HepG2 (cell line): ENCODE measurements at regions not wholly inside any gene's neighbourhood (a gene's known extent, or its start where the extent isn't known, plus 50 kb on each side); places are given as distances from the start of the nearest gene placed in this dataset.

Source experiments
- ATAC-seq: fragments of 200-7000 bp; cut with Tn5 transposase; 3 replicates; pipeline ENCODE4 v1.9.1; 2020; ENCODE audit warnings: mild to moderate bottlenecking, moderate library complexity
- BruUV-seq: library from RNA; stranded (reverse); fragments of 400-500 nt; replicated peaks from 2 replicates; lab custom pipeline; 2021; lab: Mats Ljungman, UMichigan
- CTCF ChIA-PET: fragments of 300-600 bp; formaldehyde crosslinking; extraction: SDS; loops from one replicate; lab custom pipeline; 2021; ENCODE audit warnings: low total read pairs, inconsistent platforms, low intra/inter-chr PET ratio; lab: Yijun Ruan, JAX
- POLR2A ChIA-PET: fragments of 350-600 bp; sonication (Branson Sonifier 250); formaldehyde crosslinking; loops from one replicate; lab custom pipeline; 2020; ENCODE audit warnings: antibody characterized with exemption, inconsistent platforms; lab: Yijun Ruan, JAX
- DNase-seq: peaks from one replicate; pipeline ENCODE4 v3.0.0-alpha.2; 2015; ENCODE audit warnings: low spot score
- FAIRE-seq: peaks from 3 replicates; lab custom pipeline; 2011; peaks lifted over from hg19 to GRCh38; lab: Jason Lieb, UNC
- H2AFZ ChIP-seq: one replicate; pipeline ENCODE4 v1.6.1; 2011; ENCODE audit warnings: low read length, inconsistent platforms
- H3K27ac ChIP-seq: fragments of 300-600 bp; 3 replicates; pipeline ENCODE4 v1.8.0; 2011; ENCODE audit warnings: mixed run types, mild to moderate bottlenecking, mixed read lengths, low read length, inconsistent platforms; ENCODE audit not compliant: insufficient read depth; ENCODE audit errors: extremely low read length
- H3K27me3 ChIP-seq, 2 experiments: fragments of 200-600 bp in 1 of 2; 2 replicates in 1 of 2; 3 replicates in 1 of 2; pipeline versions ENCODE4 v1.6.0 to v1.8.0; 2011; ENCODE audit warnings: low read length in 2 of 2, mild to moderate bottlenecking in 2 of 2, moderate library complexity in 2 of 2, inconsistent platforms in 1 of 2; ENCODE audit not compliant: insufficient read depth in 2 of 2, control insufficient read depth in 1 of 2
- H3K36me3 ChIP-seq, 2 experiments: fragments of 200-600 bp in 1 of 2; replicated peaks in 1 of 2; 2 replicates in 1 of 2; 3 replicates in 1 of 2; pipeline versions ENCODE4 v1.5.1 to v1.8.0; 2011; ENCODE audit warnings: low read length in 2 of 2, inconsistent platforms in 1 of 2; ENCODE audit not compliant: insufficient read depth in 2 of 2, control insufficient read depth in 1 of 2
- H3K4me1 ChIP-seq: 2 replicates; pipeline ENCODE4 v1.5.1; 2012; ENCODE audit warnings: low read length, inconsistent platforms; ENCODE audit not compliant: insufficient read depth
- H3K4me2 ChIP-seq: 2 replicates; pipeline ENCODE4 v1.6.0; 2011; ENCODE audit warnings: low read depth, low read length, inconsistent platforms
- H3K4me3 ChIP-seq, 3 experiments: fragments of 200-600 bp in 1 of 3; sonication (generic), shearing (Covaris generic) in 1 of 3; replicated peaks in 1 of 3; 2 replicates each; pipeline ENCODE4 v1.5.1; 2011 to 2016; ENCODE audit warnings: low read length in 3 of 3, inconsistent platforms in 2 of 3, low read depth in 2 of 3, mild to moderate bottlenecking in 2 of 3, control low read depth in 1 of 3, mixed read lengths in 1 of 3; ENCODE audit not compliant: insufficient read depth in 1 of 3
- H3K79me2 ChIP-seq: one replicate; pipeline ENCODE4 v1.6.1; 2011; ENCODE audit warnings: low read length, inconsistent platforms; ENCODE audit not compliant: insufficient read depth
- H3K9ac ChIP-seq: 2 replicates; pipeline ENCODE4 v1.6.0; 2011; ENCODE audit warnings: mild to moderate bottlenecking, low read depth, low read length, inconsistent platforms; ENCODE audit not compliant: insufficient read depth
- H3K9me3 ChIP-seq: 2 replicates; pipeline ENCODE4 v1.5.1; 2012; ENCODE audit warnings: mild to moderate bottlenecking, low read length
- H4K20me1 ChIP-seq: 2 replicates; pipeline ENCODE4 v1.6.0; 2011; ENCODE audit warnings: inconsistent platforms, mild to moderate bottlenecking, low read length, moderate library complexity; ENCODE audit not compliant: insufficient read depth
- E2F2 ChIP-seq: sonication (generic); formaldehyde crosslinking; IDR thresholded peaks from 2 replicates; pipeline ENCODE4 v1.4.0; 2020; ENCODE audit warnings: missing genetic modification reagents, borderline replicate concordance
- ESRRA ChIP-seq: sonication (generic); formaldehyde crosslinking; IDR thresholded peaks from 2 replicates; pipeline ENCODE4 v1.5.1; 2020; ENCODE audit warnings: mild to moderate bottlenecking, low read depth, missing genetic modification reagents
- MAFK ChIP-seq, 2 experiments: IDR thresholded peaks in 1 of 2; conservative IDR thresholded peaks in 1 of 2; 2 replicates each; pipeline ENCODE4 v1.6.1; 2011; ENCODE audit warnings: improper control_type of control experiment in 2 of 2, low read length in 2 of 2
- POGK ChIP-seq: sonication (generic); formaldehyde crosslinking; conservative IDR thresholded peaks from 2 replicates; pipeline ENCODE4 v1.8.0; 2022; ENCODE audit warnings: mild to moderate bottlenecking, moderate library complexity, missing genetic modification reagents
- ZBTB33 ChIP-seq: sonication (generic); formaldehyde crosslinking; IDR thresholded peaks from 2 replicates; pipeline ENCODE4 v1.4.0; 2020; ENCODE audit warnings: missing genetic modification reagents
- ZFP1 ChIP-seq: IDR thresholded peaks from 2 replicates; pipeline ENCODE4 v1.6.1; 2016
- ZNF160 ChIP-seq: sonication (generic); formaldehyde crosslinking; IDR thresholded peaks from 2 replicates; pipeline ENCODE4 v1.8.0; 2022; ENCODE audit warnings: mild to moderate bottlenecking, inconsistent platforms, missing genetic modification reagents
- ZNF3 ChIP-seq: IDR thresholded peaks from 2 replicates; pipeline ENCODE4 v1.7.0; 2017; ENCODE audit warnings: inconsistent platforms
- ZNF383 ChIP-seq: sonication (generic); formaldehyde crosslinking; IDR thresholded peaks from 2 replicates; pipeline ENCODE4 v1.4.0; 2020; ENCODE audit warnings: missing genetic modification reagents, mild to moderate bottlenecking, borderline replicate concordance
- ZNF773 ChIP-seq: sonication (generic); formaldehyde crosslinking; IDR thresholded peaks from 2 replicates; pipeline ENCODE4 v1.4.0; 2020; ENCODE audit warnings: missing genetic modification reagents, borderline replicate concordance
- WGBS: methylation state at CpG from one replicate; pipeline ENCODE4 v1.1.6; 2017; ENCODE audit warnings: low lambda C conversion rate; 5-methylcytosine and 5-hydroxymethylcytosine counted together
- in situ Hi-C: cut with HindIII; loops from 2 replicates; pipeline ENCODE4 v1.10.0; 2017; ENCODE audit warnings: low pct_unique_long_range_greater_than_20kb; ENCODE audit not compliant: extremely low pct_ligation_motif_present
- intact Hi-C: fragments of 100-400 bp; cut with micrococcal nuclease; formaldehyde crosslinking; loops from one replicate; pipeline ENCODE4 v1.10.0; 2022; ENCODE audit not compliant: unreplicated experiment

- in situ Hi-C loops, result no loop called here
- 0 out of 5 replicates have a peak, but pooled peaks cover 0 to 6% of the 10 kb centered on the region in 2 experiments for H3K27me3 ChIP-seq
- no peak overlapping the region for H3K4me2 ChIP-seq
- H4K20me1 ChIP-seq, result no peaks in the 10 kb centered on the region
- 69% methylated on average over 10 of the region's 10 CpGs for WGBS
- peaks cover 52% of the 10 kb centered on the region for H3K4me1 ChIP-seq
- DNase-seq, result peak; percentile 21
- no peak overlapping the region for H3K27ac ChIP-seq
- no peaks in the 10 kb centered on the region for H3K79me2 ChIP-seq
- no peak for TF ChIP-seq ZNF160
- peak; percentile 35; the same call in 1 of the 2 replicates for TF ChIP-seq ZBTB33
- ChIA-PET CTCF (no interaction called here), POLR2A (no interaction called here)
- no peak for FAIRE-seq
- no peaks in the 10 kb centered on the region for H3K36me3 ChIP-seq
- no peak overlapping the region for H3K9ac ChIP-seq
- no peak overlapping the region for H3K4me3 ChIP-seq
- ATAC-seq, result no peak
- H3K9me3 ChIP-seq, result no peaks in the 10 kb centered on the region
- no TSS peak for BruUV-seq
- intact Hi-C loops, result loop anchor here (10.0 kb wide), 1 partner anchor 208 kb away; no protein-coding TSS in a partner anchor
- H2AFZ ChIP-seq, result no peak overlapping the region
Observed at GRCh38 chr2:8416849-8417832, 264.7 kb upstream of the ID2 start.

GRCh38 chr2:8418721-8419120, 263.1 kb upstream of the ID2 start:
- H3K4me2 ChIP-seq, result no peak overlapping the region
- no peaks in the 10 kb centered on the region for H3K9me3 ChIP-seq
- no peak for FAIRE-seq
- H3K36me3 ChIP-seq, result no peaks in the 10 kb centered on the region
- no peaks in the 10 kb centered on the region for H3K79me2 ChIP-seq
- WGBS, result 96% methylated on average over 3 of the region's 3 CpGs
- BruUV-seq, result no TSS peak
- intact Hi-C loops, result loop anchor here (10.0 kb wide), 1 partner anchor 206 kb away; no protein-coding TSS in a partner anchor
- 0 out of 5 replicates have a peak, but pooled peaks cover 0 to 6% of the 10 kb centered on the region in 2 experiments for H3K27me3 ChIP-seq
- H3K9ac ChIP-seq, result no peak overlapping the region
- no peak overlapping the region for H3K27ac ChIP-seq
- H3K4me1 ChIP-seq, result peaks cover 36% of the 10 kb centered on the region
- ChIA-PET CTCF (no interaction called here), POLR2A (no interaction called here)
- H2AFZ ChIP-seq, result no peak overlapping the region
- H3K4me3 ChIP-seq, result no peak overlapping the region
- TF ChIP-seq ESRRA (CRISPR knock-in tag) (no peak), MAFK (conservative IDR thresholded peaks at IDR 0.05 in 1 of 2, IDR thresholded peaks at IDR 0.05 in 1 of 2; ENCODE audit: low read length in 2 of 2) (0 out of 4 replicates have a peak, but pooled peaks of 1 of the 2 experiments have one; percentile 7), ZNF3 (no peak), E2F2 (no peak), ZNF383 (no peak), ZNF773 (CRISPR knock-in tag) (no peak), POGK (CRISPR knock-in tag) (no peak), ZFP1 (CRISPR knock-in tag) (no peak)
- TF ChIP-seq, all 625 proteins: peak for 1
- no peaks in the 10 kb centered on the region for H4K20me1 ChIP-seq
- DNase-seq (no peak), ATAC-seq (no peak)
- in situ Hi-C loops, result no loop called here
